HL-60 (cell line): ENCODE measurements at regions not wholly inside any gene's neighbourhood (a gene's known extent, or its start where the extent isn't known, plus 50 kb on each side); places are given as distances from the start of the nearest gene placed in this dataset.

Source experiments
- GABPA ChIP-seq: IDR thresholded peaks from 2 replicates; pipeline ENCODE4 v1.6.1; 2012; ENCODE audit warnings: low read depth
- POLR2AphosphoS5 ChIP-seq: IDR thresholded peaks from 2 replicates; pipeline ENCODE4 v1.6.1; 2012; ENCODE audit warnings: low read depth
- SPI1 ChIP-seq: IDR thresholded peaks from 2 replicates; pipeline ENCODE4 v1.6.1; 2012; ENCODE audit warnings: low read depth, mild to moderate bottlenecking, borderline replicate concordance
- TF ChIP-seq, protein P1 (sequence below): IDR thresholded peaks from 2 replicates; pipeline ENCODE4 v1.6.1; 2012; ENCODE audit warnings: low read depth; ENCODE audit not compliant: insufficient replicate concordance
- TF ChIP-seq, protein P2 (sequence below): IDR thresholded peaks from one replicate; pipeline ENCODE4 v1.5.1; 2011; ENCODE audit warnings: low read length, control low read depth, inconsistent platforms; ENCODE audit not compliant: insufficient read depth

DNA sequence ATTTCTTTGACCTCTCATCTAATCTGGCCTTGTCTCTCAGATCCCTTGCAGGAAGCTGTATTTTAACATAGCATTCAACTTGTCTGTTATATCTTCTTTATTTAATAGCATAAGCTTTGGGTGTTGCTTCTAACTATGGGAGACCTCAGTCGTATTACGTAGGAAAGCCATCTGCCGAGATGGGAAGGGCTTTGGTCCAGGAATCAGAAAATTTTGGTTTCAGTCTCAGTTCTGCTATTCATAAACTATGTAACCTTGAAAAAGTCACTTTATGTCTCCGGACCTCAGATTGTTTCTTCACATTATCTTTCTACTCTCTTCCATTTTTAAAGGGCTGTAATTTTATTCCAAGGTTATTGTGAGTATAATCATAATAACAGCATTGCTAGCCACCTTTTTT is 297.7 kb downstream of the SATB2 start:
- TF ChIP-seq, protein P1, sequence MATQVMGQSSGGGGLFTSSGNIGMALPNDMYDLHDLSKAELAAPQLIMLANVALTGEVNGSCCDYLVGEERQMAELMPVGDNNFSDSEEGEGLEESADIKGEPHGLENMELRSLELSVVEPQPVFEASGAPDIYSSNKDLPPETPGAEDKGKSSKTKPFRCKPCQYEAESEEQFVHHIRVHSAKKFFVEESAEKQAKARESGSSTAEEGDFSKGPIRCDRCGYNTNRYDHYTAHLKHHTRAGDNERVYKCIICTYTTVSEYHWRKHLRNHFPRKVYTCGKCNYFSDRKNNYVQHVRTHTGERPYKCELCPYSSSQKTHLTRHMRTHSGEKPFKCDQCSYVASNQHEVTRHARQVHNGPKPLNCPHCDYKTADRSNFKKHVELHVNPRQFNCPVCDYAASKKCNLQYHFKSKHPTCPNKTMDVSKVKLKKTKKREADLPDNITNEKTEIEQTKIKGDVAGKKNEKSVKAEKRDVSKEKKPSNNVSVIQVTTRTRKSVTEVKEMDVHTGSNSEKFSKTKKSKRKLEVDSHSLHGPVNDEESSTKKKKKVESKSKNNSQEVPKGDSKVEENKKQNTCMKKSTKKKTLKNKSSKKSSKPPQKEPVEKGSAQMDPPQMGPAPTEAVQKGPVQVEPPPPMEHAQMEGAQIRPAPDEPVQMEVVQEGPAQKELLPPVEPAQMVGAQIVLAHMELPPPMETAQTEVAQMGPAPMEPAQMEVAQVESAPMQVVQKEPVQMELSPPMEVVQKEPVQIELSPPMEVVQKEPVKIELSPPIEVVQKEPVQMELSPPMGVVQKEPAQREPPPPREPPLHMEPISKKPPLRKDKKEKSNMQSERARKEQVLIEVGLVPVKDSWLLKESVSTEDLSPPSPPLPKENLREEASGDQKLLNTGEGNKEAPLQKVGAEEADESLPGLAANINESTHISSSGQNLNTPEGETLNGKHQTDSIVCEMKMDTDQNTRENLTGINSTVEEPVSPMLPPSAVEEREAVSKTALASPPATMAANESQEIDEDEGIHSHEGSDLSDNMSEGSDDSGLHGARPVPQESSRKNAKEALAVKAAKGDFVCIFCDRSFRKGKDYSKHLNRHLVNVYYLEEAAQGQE = no peak
- TF ChIP-seq, protein P2, sequence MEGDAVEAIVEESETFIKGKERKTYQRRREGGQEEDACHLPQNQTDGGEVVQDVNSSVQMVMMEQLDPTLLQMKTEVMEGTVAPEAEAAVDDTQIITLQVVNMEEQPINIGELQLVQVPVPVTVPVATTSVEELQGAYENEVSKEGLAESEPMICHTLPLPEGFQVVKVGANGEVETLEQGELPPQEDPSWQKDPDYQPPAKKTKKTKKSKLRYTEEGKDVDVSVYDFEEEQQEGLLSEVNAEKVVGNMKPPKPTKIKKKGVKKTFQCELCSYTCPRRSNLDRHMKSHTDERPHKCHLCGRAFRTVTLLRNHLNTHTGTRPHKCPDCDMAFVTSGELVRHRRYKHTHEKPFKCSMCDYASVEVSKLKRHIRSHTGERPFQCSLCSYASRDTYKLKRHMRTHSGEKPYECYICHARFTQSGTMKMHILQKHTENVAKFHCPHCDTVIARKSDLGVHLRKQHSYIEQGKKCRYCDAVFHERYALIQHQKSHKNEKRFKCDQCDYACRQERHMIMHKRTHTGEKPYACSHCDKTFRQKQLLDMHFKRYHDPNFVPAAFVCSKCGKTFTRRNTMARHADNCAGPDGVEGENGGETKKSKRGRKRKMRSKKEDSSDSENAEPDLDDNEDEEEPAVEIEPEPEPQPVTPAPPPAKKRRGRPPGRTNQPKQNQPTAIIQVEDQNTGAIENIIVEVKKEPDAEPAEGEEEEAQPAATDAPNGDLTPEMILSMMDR = no peak
- TF ChIP-seq POLR2AphosphoS5 = no peak
- TF ChIP-seq GABPA = no peak
- TF ChIP-seq SPI1 = no peak
